ENCODE measurements at regions not wholly inside any gene's neighbourhood (a gene's known extent, or its start where the extent isn't known, plus 50 kb on each side); places are given as distances from the start of the nearest gene placed in this dataset.

GRCh38 chr10:131591936-131592335 lies 280.4 kb upstream of the TCERG1L start:
- FAIRE-seq (no peak), DNase-seq (ENCODE audit: low read depth in 1 of 2, low spot score in 1 of 2) (no peak), ATAC-seq (no peak)
- no peak for TF ChIP-seq HMGXB4 (CRISPR knock-in tag; IDR thresholded peaks at IDR 0.05; ENCODE audit: borderline replicate concordance)
- no peak for TF ChIP-seq GATA3 (IDR thresholded peaks at IDR 0.05; ENCODE audit: borderline replicate concordance)
- no peak for TF ChIP-seq CHD4 (IDR thresholded peaks at IDR 0.05; ENCODE audit: borderline replicate concordance)
- ChIA-PET CTCF (no interaction called here), POLR2A (no interaction called here)
- Histone ChIP-seq H3K9me3 (no peaks in the 10 kb centered on the region), H3K4me3 (no peak overlapping the region), H3K4me1 (no peaks in the 10 kb centered on the region), H3K4me2 (no peak overlapping the region), H3K27ac (no peak overlapping the region)

- TF ChIP-seq JUN (IDR thresholded peaks at IDR 0.05) (no peak), HOXB13 (CRISPR knock-in tag; IDR thresholded peaks at IDR 0.05; ENCODE audit: low read depth) (no peak), BCL3 (IDR thresholded peaks at IDR 0.05) (no peak), KDM5A (IDR thresholded peaks at IDR 0.05) (no peak)
- DNase-seq (ENCODE audit: low read depth in 1 of 2, low spot score in 1 of 2) (no peak), FAIRE-seq (no peak), ATAC-seq (no peak)
- CTCF ChIA-PET: no interaction called here
- Histone ChIP-seq H3K4me3 (no peak overlapping the region), H3K9me3 (no peaks in the 10 kb centered on the region), H3K27ac (no peak overlapping the region), H3K4me1 (no peaks in the 10 kb centered on the region), H3K4me2 (no peak overlapping the region)
- POLR2A ChIA-PET: no interaction called here
- WGBS (ENCODE audit: missing lambda C conversion rate): 17% methylated on average over 12 of the region's 12 CpGs
Observed at GRCh38 chr10:131609176-131609575, 291.6 kb upstream of the PPP2R2D start.

- WGBS (ENCODE audit: missing lambda C conversion rate): 2% methylated on average over 2 of the region's 2 CpGs
- no peak for ATAC-seq
Observed at GRCh38 chr10:131615150-131615549, 285.7 kb upstream of the PPP2R2D start.

More at GRCh38 chr10:131615150-131615549, 285.7 kb upstream of the PPP2R2D start:
- Histone ChIP-seq H3K4me2 (no peak overlapping the region), H3K9me3 (no peaks in the 10 kb centered on the region), H3K4me1 (no peaks in the 10 kb centered on the region), H3K27ac (no peak overlapping the region), H3K4me3 (no peak overlapping the region)
- DNase-seq (ENCODE audit: low read depth in 1 of 2, low spot score in 1 of 2) (no peak), FAIRE-seq (no peak)
- TF ChIP-seq ELK1 (IDR thresholded peaks at IDR 0.05; ENCODE audit: low read depth, low read length) (no peak), MAZ (IDR thresholded peaks at IDR 0.05; ENCODE audit: borderline replicate concordance, low read depth, low read length) (no peak), ZNF302 (CRISPR knock-in tag; IDR thresholded peaks at IDR 0.05) (no peak), ZC3H11A (IDR thresholded peaks at IDR 0.05) (no peak), BCL3 (IDR thresholded peaks at IDR 0.05) (no peak), NPAS2 (CRISPR knock-in tag; IDR thresholded peaks at IDR 0.05; ENCODE audit: borderline replicate concordance) (no peak), KDM1A (IDR thresholded peaks at IDR 0.05; ENCODE audit: low read depth) (no peak), PHF8 (IDR thresholded peaks at IDR 0.05; ENCODE audit: borderline replicate concordance, low read depth) (no peak), RAD21 (conservative IDR thresholded peaks at IDR 0.05 in 1 of 2, IDR thresholded peaks at IDR 0.05 in 1 of 2) (no peak), KDM5A (IDR thresholded peaks at IDR 0.05) (no peak), FOSL2 (IDR thresholded peaks at IDR 0.05) (no peak), FOSL2 (CRISPR knock-in tag; IDR thresholded peaks at IDR 0.05) (no peak), POLR2A (IDR thresholded peaks at IDR 0.05; ENCODE audit: low read length) (no peak)
- POLR2A ChIA-PET: no interaction called here
- CTCF ChIA-PET: no interaction called here
